IPS-NIHi7 (cell line): ENCODE measurements at regions not wholly inside any gene's neighbourhood (a gene's known extent, or its start where the extent isn't known, plus 50 kb on each side); places are given as distances from the start of the nearest gene placed in this dataset.

ENCODE experiments used
- DNase-seq: peaks from one replicate; pipeline ENCODE4 v3.0.0; 2012; ENCODE audit warnings: mixed read lengths; ENCODE audit errors: extremely low spot score

DNA sequence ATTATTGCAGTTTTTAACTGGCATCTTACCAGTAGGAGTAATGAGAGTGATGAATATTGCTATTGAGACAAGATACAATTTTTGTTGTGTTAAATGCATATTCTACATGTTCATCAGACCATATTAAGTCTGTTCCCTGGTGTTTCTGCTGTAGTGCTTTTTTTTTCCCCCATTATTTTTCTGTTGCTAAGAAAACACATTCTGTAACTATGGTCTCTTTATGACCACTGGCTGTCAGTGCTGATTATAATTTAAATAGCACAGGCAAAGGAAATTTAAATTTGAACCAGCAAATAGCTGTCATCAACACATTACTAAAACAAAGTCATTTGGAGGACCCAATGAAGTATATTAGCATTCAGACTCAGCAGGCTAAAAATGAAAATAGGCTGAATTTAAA lies 98.3 kb upstream of the ANKRD50 start:
- DNase-seq = no peak

DNA sequence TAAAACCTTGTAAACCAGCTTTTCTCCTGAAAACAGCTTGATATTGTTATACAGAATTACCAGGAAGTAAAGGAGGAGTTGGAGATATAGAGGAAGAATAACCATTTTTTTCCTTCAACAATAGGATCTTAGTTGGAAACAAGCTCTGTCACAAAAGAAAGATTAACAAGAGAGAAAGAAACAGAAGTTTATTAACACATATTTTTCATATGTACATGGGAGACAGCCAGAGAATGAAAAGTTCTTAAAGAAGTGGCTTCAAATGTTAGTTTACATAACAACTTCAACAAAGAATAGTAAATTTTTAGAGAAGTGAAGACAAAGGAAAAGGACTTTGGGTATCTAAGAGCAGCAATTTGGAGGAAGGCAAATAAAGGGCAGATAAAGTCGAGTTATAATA lies 94.9 kb upstream of the ANKRD50 start:
- no peak for DNase-seq

DNA sequence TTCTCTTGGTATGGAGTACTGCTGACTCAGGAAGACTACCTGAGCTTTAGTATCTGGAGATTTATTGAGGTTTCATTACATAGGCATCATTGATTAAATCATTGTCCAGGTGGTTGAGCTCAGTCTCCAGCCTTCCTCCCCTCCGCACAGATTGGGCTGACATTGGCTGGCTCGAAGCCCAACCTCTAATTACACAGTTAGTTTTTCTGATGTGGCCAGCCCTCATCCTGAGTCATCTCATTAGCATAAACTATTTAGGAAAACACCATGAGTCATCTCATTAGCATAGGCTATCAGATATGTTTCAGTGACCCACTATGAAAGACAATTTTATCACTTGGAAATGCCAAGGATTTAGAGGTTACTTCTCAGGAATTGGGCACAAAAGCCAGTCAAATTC lies 93.9 kb upstream of the ANKRD50 start:
- no peak for DNase-seq

DNA sequence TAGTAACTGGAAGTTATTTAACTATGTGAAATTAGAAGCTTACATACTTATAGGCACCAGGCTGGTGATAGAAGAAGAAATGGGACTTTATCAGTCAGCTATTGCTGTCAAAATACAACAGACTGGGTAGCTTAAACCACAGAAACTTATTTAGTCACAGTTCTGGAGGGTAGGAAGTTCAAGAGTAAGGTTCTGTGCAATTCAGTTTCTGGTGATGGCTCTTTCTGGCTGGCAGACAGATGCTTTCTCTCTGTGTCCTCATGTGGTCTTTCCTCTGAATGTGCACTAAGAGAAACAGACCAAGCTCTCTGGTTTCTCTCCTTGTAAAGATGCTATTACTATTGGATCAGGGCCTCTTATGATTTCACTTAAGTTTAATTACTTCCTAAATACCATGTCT lies 92.1 kb upstream of the ANKRD50 start:
- DNase-seq = no peak

DNA sequence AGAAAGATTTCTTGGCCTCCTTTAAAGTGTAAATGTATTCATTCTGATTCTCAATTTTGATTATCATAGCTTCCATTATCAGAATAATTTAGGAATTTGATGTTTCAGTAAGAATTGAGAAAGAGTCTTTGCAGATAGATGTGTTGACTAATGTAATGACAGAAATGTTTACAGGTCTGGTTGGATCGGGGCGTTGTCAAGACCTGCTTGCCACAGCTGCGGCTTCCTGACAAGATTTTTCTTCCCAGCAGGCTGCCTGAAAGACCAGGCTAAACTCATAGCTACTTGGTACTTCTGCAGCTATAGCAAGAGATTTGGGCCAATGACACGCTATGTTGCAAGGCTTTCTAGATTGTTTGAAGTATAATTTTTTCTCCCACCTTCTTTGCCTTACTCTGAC lies 91.5 kb upstream of the ANKRD50 start:
- no peak for DNase-seq

DNA sequence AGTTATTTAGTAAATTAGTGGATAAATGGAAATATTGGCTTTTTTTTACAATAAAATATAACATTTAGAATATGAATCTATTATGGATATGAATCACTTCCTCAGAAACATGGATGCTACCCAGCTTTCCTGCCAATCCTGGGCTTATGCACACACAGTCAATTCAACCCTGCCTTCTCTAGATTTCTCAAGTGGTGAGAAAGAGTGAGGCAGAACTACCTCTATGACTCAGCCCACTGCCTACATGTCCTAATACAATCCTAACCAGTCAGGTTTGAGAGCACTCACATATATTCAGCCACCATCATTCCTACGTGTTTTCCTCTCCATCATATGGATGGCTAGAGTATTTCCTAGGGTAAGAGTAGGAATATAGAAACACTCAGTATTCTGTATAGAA lies 91.1 kb upstream of the ANKRD50 start:
- DNase-seq = no peak

DNA sequence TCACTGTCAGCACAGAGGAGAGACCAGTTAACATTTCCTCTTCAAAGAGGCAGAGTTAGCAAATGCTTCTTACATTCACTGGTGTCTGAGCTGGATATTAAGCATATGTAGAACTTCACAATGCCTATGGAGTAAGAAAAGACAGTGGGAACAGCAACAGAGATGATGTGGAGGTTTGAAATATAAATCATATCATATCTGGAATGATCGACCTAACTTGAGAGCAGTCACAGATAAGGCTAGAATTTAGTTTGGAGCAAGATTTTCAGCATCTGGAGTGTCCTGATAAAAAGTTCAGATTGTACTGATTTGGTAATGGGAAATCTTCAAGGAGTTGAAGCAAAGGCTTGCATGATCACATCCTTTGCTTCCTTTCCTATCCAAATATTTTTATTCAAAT lies 90.5 kb upstream of the ANKRD50 start:
- no peak for DNase-seq

DNA sequence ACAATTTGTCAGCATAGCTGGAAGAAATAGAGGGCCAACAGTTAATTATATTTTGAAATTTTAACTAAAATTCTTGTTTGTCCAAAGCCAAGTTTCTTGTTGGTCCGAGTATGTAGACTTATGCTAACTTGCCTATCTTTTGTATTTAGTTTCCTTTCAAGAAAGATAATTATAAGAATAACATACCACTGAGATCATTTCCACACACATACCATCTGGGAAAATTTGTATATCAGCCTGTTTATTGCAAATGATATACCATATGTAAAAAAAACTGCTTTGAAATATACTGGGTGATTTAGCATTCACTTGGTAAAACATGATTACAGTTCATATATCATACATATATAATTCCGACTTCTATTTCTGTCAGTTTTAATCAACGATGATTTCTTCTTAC lies 84.7 kb upstream of the ANKRD50 start:
- no peak for DNase-seq

DNA sequence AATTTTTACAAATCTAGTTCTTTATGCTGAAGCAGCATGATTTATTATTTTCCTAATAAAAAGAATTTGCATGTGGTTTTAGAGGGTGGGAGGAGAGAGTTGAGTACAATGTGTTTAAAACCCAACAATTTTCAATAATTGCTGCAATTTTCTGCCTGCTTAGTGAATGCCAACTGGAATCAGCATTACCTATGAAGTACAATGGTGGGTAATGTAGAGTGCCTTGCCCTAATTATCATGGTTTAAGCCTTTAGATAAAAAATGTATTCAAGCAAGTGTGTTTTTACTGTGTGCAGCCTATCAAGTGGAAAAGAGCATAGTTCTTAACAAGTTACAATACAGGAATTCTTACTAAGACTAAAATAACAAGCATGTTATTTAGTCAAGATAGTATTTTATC lies 77.9 kb upstream of the ANKRD50 start:
- DNase-seq = no peak

DNA sequence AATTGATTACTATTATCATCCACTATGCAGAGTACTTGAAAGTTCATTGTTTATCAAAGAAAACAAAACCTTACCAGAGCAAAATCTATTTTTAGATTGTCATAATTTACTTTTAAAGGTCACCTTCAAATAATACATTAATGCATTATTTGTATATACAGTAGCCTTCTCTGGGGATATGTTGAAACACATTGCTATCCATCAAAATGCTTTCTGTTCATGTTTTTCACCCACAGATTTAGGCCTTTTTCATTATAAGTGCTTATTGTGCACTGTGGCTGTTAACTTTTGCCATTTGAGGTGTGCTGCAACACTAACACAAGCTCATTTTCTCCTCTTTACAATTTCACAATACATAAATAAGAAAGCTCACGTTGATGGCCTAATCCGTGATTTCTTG lies 74.1 kb upstream of the ANKRD50 start:
- DNase-seq = no peak

DNA sequence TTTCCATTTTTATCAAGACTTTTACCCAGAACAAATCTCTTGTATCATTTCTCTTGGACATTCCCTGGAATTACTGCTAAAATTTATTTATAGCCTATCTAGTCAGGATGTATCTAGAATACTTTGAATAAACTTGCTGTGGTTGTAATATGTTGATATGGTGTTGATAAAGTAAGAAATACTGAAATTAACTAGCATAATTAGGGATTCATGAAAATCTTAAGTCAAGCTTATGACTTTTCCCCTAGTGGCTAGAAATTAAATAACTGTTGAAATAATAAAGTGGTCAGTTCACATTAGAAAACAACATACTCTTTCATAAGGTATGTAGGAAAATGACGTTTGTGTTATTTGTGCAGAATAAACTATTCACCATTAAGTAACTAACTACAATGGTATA lies 73.1 kb upstream of the ANKRD50 start:
- DNase-seq = no peak

DNA sequence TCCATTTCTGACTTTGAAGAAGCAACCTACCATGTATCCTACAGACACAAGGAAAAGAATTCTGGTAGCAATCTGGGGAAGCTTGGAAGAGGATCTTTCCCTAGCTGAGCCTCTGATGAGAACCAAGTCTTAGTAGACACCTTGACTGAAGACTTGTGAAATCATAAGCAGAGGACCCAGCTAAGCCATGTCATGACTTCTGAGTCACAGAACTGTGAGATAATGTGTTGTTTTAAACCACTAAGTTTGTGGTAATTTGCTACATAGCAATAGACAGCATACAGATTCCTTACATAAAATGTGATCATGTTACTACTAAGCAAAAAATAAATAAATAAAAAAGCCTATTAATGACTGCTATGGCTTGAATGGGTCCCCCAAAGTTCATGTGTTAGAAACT lies 71.3 kb upstream of the ANKRD50 start:
- no peak for DNase-seq

DNA sequence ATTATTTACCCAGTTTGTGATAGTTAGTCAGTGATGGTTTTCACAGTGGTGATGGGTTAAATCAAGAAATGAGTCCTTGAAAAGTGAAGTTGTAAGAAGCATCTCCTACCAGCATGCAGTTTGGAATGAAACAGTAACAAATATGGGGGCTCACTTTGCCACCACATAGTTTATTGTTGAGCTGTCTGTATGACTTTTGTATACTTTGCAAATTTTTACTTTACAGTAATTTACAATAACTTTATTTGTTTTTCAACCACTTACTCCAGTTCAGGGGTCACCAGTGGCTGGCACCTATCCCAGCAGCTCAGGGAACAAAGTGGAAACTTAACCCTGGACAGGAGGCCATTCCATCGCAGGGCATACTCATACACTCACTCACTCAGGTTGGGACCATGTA lies 64.5 kb upstream of the ANKRD50 start:
- DNase-seq = no peak

DNA sequence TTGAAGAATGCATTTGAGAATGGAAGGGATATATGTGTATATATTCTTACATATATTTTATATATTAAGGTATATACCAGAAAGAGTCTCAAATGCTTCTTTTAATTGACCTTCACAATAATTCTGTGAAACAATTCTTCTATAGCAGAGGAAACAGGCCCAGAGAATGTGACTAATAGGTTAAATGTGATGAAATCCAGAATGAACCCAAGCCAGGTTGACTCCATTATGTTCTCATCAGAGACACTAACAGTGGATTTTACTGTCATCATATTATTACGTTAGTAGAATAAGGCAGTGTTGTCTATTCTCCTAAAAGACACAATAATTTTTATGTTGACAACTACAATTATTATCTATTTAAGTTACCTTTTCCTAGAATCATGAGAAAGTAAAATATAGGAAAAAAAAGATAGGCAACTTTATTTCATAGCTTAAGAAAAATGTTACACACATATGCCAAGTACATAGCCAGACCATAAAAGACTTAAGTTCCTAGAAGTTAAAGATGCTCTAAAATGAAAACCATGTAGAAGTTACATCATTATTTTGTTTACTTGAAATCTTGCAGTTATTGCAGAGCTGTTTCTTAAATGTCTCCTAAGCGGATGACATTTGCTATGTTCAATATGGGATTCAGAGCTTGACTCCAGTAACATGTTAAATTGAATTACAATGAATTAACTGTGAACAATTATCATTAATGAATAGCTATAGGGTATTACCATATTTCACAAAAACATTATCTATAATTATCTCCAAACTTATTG lies 56.2 kb upstream of the ANKRD50 start:
- no peak for DNase-seq

DNA sequence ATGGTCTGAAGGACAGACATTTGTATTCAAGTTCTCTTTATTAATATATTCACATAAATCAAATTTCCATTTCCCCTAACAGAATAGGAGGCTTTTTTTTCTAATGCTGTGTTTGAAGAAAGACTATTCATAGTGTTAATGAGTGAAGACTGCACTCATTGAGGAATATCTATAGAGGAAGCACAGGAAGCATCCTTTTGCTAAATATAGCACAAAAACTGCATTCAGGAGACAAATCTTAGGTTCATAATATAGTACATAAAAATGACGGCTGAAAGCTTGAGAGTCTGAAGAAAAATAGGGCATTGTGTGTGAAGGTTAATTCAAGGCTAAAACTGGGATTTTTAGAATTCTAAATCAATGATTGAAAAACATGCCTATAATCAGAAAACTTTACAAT lies 50.4 kb upstream of the ANKRD50 start:
- no peak for DNase-seq
